ENCODE measurements at regions not wholly inside any gene's neighbourhood (a gene's known extent, or its start where the extent isn't known, plus 50 kb on each side); places are given as distances from the start of the nearest gene placed in this dataset.

DNA sequence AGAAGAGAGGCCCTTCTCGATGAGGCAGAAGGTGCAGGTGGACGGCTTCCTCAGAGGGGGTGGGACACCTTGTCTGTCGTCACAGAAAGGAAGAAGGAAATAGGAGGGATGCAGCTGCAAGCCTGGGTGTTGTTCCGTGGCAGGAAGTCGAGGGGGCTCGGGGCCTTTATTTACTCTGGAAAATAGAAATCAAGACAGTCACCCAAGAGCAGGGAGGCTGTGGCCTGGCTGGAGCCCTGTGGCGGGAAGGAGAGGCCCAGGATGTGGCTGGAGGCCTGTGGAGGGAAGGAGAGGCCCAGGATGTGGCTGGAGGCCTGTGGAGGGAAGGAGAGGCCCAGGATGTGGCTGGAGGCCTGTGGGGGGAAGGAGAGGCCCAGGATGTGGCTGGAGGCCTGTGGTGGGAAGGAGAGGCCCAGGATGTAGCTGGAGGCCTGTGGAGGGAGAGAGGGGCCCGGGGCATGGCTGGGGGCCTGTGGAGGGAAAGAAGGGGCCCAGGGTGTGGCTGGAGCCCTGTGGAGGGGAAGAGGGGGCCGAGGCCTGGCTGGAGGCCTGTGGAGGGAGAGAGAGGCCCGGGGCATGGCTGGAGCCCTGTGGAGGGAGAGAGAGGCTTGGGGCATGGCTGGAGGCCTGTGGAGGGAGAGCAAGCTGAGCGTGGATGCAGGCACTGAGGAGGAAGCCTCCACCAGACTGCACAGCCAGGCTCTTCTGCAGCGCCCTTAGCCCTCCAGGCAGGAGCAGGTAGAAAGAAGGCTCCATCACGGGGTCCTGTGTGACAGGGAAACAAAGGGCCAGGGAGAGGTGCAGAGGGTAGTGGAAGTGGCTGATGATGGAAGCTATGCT, 97.3 kb upstream of the SFMBT2 start:
- peak; percentile 32 for DNase-seq

GRCh38 chr10:7506571-7506970, 95.7 kb upstream of the SFMBT2 start:
- no peak for DNase-seq

- no peak for DNase-seq
These were observed 94.4 kb upstream of the SFMBT2 start for GRCh38 chr10:7505196-7505595.

- no peak for DNase-seq
These were observed 92.4 kb upstream of the SFMBT2 start for GRCh38 chr10:7503190-7503589.

- no peak for DNase-seq
These were observed 90.3 kb upstream of the SFMBT2 start for GRCh38 chr10:7501157-7501556.

DNA sequence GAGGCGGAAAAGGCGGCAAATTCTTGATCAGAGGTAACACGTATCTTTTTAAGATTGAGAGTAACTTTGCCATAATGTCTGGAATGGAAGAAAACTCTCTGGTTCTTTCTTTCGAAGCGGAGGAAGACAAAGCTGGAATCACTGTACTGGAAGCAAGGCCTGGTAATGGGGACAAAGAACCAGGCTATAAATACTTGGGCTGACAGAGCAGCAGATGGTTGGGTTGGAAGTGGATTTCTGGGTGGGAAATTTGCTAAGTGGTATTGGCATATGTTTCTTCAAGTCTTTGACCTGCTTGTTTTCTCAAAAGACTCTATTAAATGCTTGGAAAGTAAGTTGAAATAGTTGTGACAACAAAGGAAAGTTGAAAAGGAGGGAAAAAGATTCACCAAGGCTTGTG, 87.3 kb upstream of the SFMBT2 start:
- DNase-seq = no peak

DNA sequence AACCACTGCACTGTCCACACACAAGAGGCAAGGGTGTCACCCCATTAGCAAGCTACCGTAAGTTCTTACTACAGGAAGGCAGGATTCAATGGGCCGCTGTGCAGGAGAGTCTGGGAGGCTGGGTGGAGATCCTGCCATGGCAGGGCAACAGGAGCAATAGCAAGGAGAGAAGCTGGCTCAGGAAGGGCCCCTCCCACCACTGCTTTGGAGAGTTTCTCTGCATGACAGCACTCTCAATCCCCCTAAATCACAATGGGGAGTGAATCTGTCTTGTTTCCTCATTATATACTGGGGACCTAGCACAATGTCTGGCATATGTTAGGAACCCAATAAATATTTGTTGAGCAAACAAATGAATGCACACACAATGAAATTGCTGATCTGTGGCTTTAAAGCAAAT, 83.2 kb upstream of the SFMBT2 start:
- no peak for DNase-seq

DNA sequence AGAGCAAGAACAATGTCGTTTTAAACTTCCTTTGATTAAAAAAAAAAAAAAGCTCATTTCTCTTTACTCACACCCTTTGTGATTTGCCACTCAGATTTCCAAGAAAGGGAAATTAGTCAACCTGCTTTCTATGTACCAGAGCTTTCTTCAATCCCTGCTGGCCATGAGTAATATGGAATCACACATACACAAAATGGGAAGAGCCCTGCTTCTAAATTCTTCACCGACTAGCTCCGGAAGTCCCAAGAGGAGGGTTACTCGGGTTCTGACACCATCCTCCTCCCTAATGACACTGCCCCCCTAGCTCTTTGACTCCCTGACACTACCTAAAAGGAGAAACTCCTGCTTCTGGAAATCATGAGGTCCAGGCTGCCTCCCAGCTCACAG, 81.8 kb upstream of the SFMBT2 start:
- DNase-seq = no peak

DNA sequence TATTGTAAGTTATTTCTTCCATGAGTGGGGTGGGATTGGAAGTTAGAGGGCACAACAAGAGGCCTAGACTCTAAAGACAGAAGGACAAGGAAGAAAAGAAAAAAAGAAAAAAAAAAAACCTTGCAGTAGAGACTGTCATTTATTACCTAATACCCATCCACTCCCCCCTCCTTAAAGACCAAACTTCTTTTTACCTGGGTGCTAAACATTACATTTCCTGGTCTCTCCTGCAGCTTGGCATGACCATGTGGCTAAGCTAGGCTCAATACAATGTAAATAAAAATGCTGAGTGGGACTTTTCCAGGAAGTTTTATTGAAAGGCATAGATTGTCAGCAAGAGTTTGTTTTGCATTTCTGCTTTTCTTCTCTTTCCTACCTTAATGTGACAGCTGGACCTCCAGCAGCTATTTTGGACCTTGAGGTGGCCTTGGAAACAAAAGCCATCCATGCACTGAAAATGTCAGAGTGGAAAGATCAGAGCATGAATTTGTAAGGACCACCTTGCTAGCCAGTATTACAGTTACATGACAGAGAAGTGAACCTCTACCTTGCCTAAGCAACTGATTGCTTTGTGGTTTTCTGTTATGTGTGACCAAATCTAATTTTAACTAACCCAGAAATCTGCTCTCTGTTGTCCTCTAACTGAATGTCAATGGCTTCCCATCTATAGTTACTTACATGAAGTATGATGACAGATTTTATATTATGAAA, 81.3 kb upstream of the SFMBT2 start:
- no peak for DNase-seq

DNA sequence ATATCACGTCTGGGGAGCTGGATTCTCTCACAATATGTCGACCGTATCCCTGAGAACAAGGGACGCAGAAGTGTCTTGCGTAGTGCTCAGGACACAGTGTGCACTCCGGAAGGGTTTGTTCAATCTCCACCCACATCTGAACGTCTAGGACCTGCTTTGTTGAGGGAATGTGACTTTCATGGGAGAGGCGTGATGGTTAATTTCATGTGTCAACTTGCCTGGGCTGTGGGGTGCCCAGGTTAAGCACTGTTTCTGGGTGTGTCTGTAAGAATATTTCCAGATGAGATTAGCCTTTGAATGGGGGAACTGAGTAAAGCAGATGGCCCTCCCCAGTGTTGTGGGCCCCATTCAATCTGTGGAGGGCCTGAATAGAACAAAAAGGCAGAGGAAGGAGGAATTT, 80.4 kb upstream of the SFMBT2 start:
- no peak for DNase-seq

- DNase-seq = no peak
These were observed 77.6 kb upstream of the SFMBT2 start for GRCh38 chr10:7488418-7488829.

DNA sequence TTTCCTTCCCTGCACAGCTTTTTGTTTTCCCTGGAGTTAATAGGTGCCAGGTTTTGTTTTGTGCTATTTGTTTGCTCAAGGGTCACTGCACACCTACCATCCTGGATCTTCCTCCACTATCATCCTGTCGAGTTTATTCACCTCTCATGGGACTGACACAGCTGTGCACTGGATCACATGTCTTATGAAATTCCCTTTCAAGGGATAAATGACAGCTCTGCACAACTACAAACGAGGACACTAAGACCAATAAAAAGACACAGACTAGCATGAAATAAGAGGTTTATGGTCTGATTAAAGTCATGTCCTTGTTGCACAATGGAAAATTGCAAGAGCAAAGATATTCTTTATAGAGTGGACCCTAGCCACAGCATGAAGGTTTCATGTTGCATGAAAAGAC, 76.7 kb upstream of the SFMBT2 start:
- no peak for DNase-seq

DNA sequence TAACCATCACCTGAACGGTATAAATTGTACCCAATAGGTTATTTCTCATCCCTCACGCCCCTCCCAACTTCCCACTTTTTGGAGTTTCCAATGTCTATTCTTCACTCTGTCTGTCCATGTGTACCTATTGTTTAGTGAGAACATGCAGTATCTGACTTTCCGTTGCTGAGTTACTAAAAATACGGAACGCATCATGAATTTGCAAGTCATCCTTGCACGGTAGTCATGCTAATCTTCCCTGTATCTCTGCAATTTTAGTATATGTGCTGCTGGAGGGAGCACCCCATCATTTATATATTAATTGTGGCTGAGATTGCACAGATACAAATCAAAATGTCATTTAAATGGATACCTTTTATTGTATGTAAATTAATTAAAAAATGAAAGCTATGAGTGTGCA, 75.7 kb upstream of the SFMBT2 start:
- no peak for DNase-seq

DNA sequence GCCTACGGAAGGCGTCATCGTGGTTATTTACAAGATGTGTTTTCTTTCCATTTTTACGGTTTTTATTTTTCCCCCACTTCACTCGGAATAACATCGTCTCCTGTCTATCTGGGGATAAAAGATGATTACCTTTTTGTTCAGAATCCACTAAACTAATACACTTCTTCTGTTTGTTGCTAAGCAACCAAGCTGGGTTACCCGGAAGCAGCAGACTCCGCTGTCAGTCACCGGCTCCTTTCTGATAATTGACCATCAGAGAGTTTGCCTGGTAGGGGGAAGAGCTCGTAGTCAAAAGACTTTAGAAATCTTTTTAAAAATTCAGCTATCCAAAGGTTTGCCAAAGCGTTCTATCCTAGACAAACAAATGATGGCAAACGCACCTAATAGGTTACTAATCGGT, 75.0 kb upstream of the SFMBT2 start:
- DNase-seq = no peak

- no peak for DNase-seq
These were observed 74.4 kb upstream of the SFMBT2 start for GRCh38 chr10:7485244-7485556.

- DNase-seq = peak; percentile 56
These were observed 73.8 kb upstream of the SFMBT2 start for GRCh38 chr10:7484456-7485243.

DNA sequence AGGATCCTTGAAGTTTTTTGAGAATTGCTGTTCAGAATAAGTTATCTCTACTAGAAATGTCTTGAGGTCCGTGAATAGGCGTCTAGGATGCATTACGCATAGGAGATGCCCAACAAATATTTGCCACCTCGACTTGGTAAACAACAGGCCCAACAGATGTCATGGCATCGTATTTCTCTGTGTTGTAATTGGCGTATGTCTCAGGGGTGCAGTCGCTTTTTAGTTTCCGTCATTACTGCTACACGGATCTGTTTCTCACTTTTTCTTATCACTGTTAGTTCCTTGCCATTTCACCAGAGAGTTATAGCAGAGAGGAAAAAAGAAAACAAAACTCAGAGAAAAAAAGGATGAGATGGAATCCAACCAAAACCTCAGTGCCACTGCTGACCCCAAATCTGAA, 73.0 kb upstream of the SFMBT2 start:
- DNase-seq = no peak

DNA sequence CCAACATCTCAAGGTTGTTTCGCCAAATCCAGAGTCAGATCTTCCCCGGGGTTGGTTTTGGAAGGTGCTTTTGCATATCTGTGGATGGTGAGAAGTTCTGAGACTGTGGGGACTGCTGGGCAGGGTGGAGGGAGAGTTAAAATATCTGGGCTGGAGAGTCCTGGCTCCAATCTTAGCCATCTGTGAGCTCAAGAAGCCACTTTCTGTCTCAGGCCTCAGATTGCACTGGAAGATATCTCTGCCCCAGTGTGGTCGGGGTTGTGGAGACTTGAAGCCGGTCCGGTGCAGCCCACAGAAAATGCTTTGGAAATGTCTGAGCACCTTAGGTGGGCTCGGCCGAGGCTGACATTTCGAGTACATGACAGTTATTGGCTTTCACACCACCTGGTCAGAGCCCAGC, 72.2 kb upstream of the SFMBT2 start:
- no peak for DNase-seq

GRCh38 chr10:7481368-7481765, 70.5 kb upstream of the SFMBT2 start:
- DNase-seq = no peak

DNA sequence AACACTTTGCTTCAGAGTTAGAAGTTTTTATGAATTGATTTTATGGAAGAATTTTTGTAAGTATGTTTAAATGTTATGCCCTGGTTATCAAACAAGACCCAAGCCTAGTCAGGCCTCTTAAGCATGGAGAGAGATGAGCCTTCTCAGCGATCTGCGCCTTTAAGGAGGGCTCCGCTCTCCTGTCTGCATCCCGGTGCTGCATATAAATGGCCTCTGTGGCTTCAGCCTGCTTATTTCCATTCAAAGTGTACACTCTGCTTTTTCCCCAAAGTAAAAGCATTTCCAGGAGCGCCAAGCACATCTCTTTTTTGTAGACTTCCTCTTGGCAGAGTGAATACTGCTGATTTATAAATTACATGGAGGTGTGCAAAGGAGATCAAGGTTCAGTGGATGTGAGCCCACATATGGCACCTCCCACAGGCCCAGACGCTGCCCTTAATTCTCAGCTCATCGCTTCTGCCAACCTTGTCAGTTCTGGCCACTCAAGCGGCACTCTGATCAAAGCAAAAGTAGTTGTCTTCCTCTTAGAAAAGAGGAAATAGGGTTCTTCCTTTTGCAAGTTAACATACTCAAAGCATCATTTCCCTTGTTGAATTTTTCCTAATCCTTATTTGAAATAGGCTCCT, 70.0 kb upstream of the SFMBT2 start:
- DNase-seq = no peak

DNA sequence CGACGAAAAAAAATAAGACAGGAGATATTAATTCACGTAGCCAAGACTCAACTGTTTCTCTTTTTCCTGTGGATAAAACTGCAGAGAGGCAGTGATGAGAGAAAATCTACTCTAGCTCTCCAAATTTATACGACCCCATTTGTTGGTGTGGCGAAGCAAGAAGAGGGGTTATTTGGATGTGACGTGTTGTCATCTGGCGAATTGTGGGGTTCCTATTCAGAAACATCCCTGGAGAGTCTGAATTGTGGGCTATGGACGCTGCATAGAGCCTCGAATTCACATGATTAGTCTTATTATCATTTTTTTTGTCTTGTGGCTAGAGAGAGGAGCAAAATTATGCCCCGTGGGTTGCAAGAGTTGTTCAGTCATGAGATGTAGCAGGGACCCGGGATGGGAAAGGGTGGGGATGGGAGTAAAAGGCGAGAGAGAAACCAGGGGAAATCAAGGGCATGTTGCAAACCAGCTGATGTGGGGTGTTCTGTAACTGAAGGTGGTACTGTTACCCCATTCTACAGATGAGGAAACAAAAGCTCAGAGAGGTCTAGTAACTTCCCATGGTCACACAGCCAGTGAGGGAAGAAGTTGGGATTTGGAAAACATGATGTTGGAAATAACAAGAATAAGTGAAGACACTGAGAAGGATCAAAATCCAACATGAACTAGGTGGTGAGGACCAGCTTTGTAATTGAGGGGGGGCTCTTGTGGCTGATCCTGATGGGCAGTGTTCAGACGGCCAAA, 69.2 kb upstream of the SFMBT2 start:
- no peak for DNase-seq

DNA sequence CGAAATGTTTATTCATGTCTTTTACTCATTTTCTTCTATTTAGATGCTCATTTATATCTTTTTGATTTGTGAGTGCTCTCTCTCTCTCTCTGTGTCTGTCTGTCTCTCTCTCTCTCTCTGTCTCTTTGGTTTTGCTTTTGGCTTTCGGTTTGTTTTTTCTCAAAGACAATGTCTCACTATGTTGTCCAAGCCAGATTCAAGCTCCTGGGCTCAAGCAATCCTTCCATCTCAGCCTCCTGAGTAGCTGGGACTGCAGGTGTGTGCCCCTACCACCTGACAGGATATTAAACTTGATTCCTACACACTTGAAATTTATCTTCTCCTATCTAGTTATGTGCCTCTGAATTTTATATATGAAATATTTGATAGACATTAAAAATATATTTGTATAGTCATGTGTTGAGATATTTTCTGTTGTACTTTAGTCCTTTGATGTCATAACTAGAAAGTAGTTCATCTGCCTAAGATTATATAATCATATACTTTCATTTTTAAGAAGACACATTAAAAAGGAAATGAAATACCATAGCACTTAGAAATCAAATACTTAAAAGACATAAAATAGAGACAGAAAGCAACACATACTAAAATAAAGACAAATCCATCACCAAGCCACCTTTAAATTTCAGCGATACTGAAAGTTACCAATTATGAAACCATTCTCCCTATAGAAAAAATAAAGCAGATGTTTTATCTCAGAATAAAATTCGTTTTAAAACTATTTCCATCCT, 68.1 kb upstream of the SFMBT2 start:
- DNase-seq = no peak

Measured in stimulated activated CD8-positive, alpha-beta memory T cell treated with anti-CD3 and anti-CD28 coated beads, Interleukin-4, amount 100 ng/mL, for 48 hours (primary cell).